ENCODE measurements at regions not wholly inside any gene's neighbourhood (a gene's known extent, or its start where the extent isn't known, plus 50 kb on each side); places are given as distances from the start of the nearest gene placed in this dataset.

GRCh38 chr11:116446048-116446941, 326.5 kb downstream of the BUD13 start:
- H3K27me3 Mint-ChIP-seq, result peaks cover 16% of the 10 kb centered on the region
- no peak for DNase-seq
- no peak overlapping the region for H3K27ac Mint-ChIP-seq
- no peak for ATAC-seq
- no peak overlapping the region for H3K4me3 Mint-ChIP-seq
- H3K4me1 Mint-ChIP-seq, result no peaks in the 10 kb centered on the region
- peaks cover 0 to 8% of the 10 kb centered on the region in 2 donors for H3K9me3 Mint-ChIP-seq

- Mint-ChIP-seq H3K4me1 (no peaks in the 10 kb centered on the region), H3K9me3 (peaks cover 4 to 12% of the 10 kb centered on the region in 2 donors), H3K4me3 (no peak overlapping the region), H3K27me3 (peaks cover 16% of the 10 kb centered on the region), H3K27ac (peak overlapping the region in 1 of 2 donors; percentile 45)
- ATAC-seq (no peak), DNase-seq (no peak)
These were observed 327.4 kb downstream of the BUD13 start for GRCh38 chr11:116445108-116446047.

- no peak overlapping the region for H3K4me3 Mint-ChIP-seq
- no peaks in the 10 kb centered on the region for H3K4me1 Mint-ChIP-seq
- ATAC-seq (no peak), DNase-seq (no peak)
- H3K9me3 Mint-ChIP-seq, result peaks cover 14 to 22% of the 10 kb centered on the region in 2 donors
- H3K27ac Mint-ChIP-seq, result no peak overlapping the region
- H3K27me3 Mint-ChIP-seq, result peaks cover 16% of the 10 kb centered on the region
These were observed 330.5 kb downstream of the BUD13 start for GRCh38 chr11:116442238-116442752.

GRCh38 chr11:116439361-116439677, 333.5 kb downstream of the BUD13 start:
- no peak for ATAC-seq
- no peaks in the 10 kb centered on the region for H3K27me3 Mint-ChIP-seq
- no peak for DNase-seq

GRCh38 chr11:116438651-116439360, 334.0 kb downstream of the BUD13 start:
- Mint-ChIP-seq H3K27me3 (no peaks in the 10 kb centered on the region), H3K4me3 (no peak overlapping the region)
- ATAC-seq, result no peak

More at GRCh38 chr11:116439361-116439677, 333.5 kb downstream of the BUD13 start:
- Mint-ChIP-seq H3K4me3 (no peak overlapping the region), H3K27ac (no peak overlapping the region), H3K9me3 (peaks cover 14 to 22% of the 10 kb centered on the region in 2 donors), H3K4me1 (no peaks in the 10 kb centered on the region)

GRCh38 chr11:116434986-116435385, 337.8 kb downstream of the BUD13 start:
- DNase-seq, result no peak
- Mint-ChIP-seq H3K4me1 (no peaks in the 10 kb centered on the region), H3K9me3 (peaks cover 6 to 9% of the 10 kb centered on the region in 2 donors), H3K27ac (no peak overlapping the region), H3K27me3 (peaks cover 6% of the 10 kb centered on the region), H3K4me3 (no peak overlapping the region)
- ATAC-seq, result no peak

More at GRCh38 chr11:116438651-116439360, 334.0 kb downstream of the BUD13 start:
- H3K9me3 Mint-ChIP-seq, result peaks cover 14 to 22% of the 10 kb centered on the region in 2 donors
- no peak for DNase-seq
- H3K4me1 Mint-ChIP-seq, result no peaks in the 10 kb centered on the region
- H3K27ac Mint-ChIP-seq, result no peak overlapping the region

- Mint-ChIP-seq H3K27ac (no peak overlapping the region), H3K27me3 (peaks cover 20% of the 10 kb centered on the region), H3K4me1 (no peaks in the 10 kb centered on the region), H3K4me3 (no peak overlapping the region), H3K9me3 (no peaks in the 10 kb centered on the region)
- DNase-seq (no peak), ATAC-seq (no peak)
These were observed 340.5 kb downstream of the BUD13 start for GRCh38 chr11:116432301-116432700.

- Mint-ChIP-seq H3K27ac (no peak overlapping the region), H3K9me3 (no peaks in the 10 kb centered on the region), H3K27me3 (peaks cover 20% of the 10 kb centered on the region), H3K4me1 (no peaks in the 10 kb centered on the region), H3K4me3 (no peak overlapping the region)
- no peak for ATAC-seq
- no peak for DNase-seq
These were observed 340.9 kb downstream of the BUD13 start for GRCh38 chr11:116431842-116432241.

- no peak overlapping the region for H3K27ac Mint-ChIP-seq
- ATAC-seq (no peak), DNase-seq (no peak)
- H3K4me3 Mint-ChIP-seq, result no peak overlapping the region
- H3K9me3 Mint-ChIP-seq, result no peaks in the 10 kb centered on the region
- no peaks in the 10 kb centered on the region for H3K4me1 Mint-ChIP-seq
- peaks cover 28% of the 10 kb centered on the region for H3K27me3 Mint-ChIP-seq
These were observed 344.2 kb downstream of the BUD13 start for GRCh38 chr11:116428638-116428975.

GRCh38 chr11:116427903-116428637, 344.7 kb downstream of the BUD13 start:
- no peak overlapping the region for H3K27ac Mint-ChIP-seq
- no peaks in the 10 kb centered on the region for H3K9me3 Mint-ChIP-seq
- ATAC-seq (no peak), DNase-seq (no peak)
- H3K4me3 Mint-ChIP-seq, result no peak overlapping the region
- peaks cover 28% of the 10 kb centered on the region for H3K27me3 Mint-ChIP-seq
- H3K4me1 Mint-ChIP-seq, result no peaks in the 10 kb centered on the region

GRCh38 chr11:116427337-116427902, 345.4 kb downstream of the BUD13 start:
- no peaks in the 10 kb centered on the region for H3K9me3 Mint-ChIP-seq
- DNase-seq, result no peak
- H3K4me3 Mint-ChIP-seq, result no peak overlapping the region
- H3K27ac Mint-ChIP-seq, result no peak overlapping the region
- H3K4me1 Mint-ChIP-seq, result no peaks in the 10 kb centered on the region
- no peak for ATAC-seq
- H3K27me3 Mint-ChIP-seq, result peaks cover 26% of the 10 kb centered on the region

- Mint-ChIP-seq H3K9me3 (no peaks in the 10 kb centered on the region), H3K27ac (no peak overlapping the region), H3K4me3 (no peak overlapping the region), H3K4me1 (no peaks in the 10 kb centered on the region), H3K27me3 (peaks cover 22% of the 10 kb centered on the region)
- DNase-seq (no peak), ATAC-seq (no peak)
These were observed 346.0 kb downstream of the BUD13 start for GRCh38 chr11:116426761-116427160.

GRCh38 chr11:116424615-116425261, 348.0 kb downstream of the BUD13 start:
- no peak for DNase-seq
- Mint-ChIP-seq H3K4me3 (no peak overlapping the region), H3K9me3 (no peaks in the 10 kb centered on the region), H3K27me3 (peaks cover 26% of the 10 kb centered on the region), H3K4me1 (no peaks in the 10 kb centered on the region), H3K27ac (no peak overlapping the region)
- ATAC-seq, result no peak

GRCh38 chr11:116422956-116423600, 349.7 kb downstream of the BUD13 start:
- Mint-ChIP-seq H3K9me3 (no peaks in the 10 kb centered on the region), H3K4me1 (no peaks in the 10 kb centered on the region), H3K4me3 (no peak overlapping the region), H3K27ac (no peak overlapping the region), H3K27me3 (peaks cover 23% of the 10 kb centered on the region)
- ATAC-seq (no peak), DNase-seq (no peak)
